ENCODE measurements at regions not wholly inside any gene's neighbourhood (a gene's known extent, or its start where the extent isn't known, plus 50 kb on each side); places are given as distances from the start of the nearest gene placed in this dataset.

DNA sequence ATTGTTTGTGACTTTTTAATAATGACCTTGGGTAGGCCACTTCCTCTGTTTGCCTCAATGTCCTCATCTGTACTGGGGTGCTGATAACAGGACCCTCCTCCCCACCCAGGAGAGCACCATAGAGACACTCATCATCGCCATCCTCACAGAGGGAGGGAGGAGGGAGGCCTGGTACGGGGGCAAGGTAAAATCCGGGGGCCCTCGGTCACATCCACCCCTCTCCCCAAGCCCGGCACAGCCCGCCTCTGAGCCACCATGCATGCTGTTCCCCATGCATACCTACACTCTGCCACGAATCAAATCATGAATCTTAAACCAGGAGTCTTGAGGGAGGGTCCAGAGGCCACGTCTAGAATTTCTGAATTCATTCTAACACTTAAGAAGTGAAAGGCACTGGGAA is 74.9 kb upstream of the IQSEC1 start:
- no peak for TF ChIP-seq POLR2A (IDR thresholded peaks at IDR 0.05)
- TF ChIP-seq, protein P1, sequence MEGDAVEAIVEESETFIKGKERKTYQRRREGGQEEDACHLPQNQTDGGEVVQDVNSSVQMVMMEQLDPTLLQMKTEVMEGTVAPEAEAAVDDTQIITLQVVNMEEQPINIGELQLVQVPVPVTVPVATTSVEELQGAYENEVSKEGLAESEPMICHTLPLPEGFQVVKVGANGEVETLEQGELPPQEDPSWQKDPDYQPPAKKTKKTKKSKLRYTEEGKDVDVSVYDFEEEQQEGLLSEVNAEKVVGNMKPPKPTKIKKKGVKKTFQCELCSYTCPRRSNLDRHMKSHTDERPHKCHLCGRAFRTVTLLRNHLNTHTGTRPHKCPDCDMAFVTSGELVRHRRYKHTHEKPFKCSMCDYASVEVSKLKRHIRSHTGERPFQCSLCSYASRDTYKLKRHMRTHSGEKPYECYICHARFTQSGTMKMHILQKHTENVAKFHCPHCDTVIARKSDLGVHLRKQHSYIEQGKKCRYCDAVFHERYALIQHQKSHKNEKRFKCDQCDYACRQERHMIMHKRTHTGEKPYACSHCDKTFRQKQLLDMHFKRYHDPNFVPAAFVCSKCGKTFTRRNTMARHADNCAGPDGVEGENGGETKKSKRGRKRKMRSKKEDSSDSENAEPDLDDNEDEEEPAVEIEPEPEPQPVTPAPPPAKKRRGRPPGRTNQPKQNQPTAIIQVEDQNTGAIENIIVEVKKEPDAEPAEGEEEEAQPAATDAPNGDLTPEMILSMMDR (IDR thresholded peaks at IDR 0.05), result no peak
